GM23338 (cell line): ENCODE measurements at regions not wholly inside any gene's neighbourhood (a gene's known extent, or its start where the extent isn't known, plus 50 kb on each side); places are given as distances from the start of the nearest gene placed in this dataset.

Experiments
- ATAC-seq: fragments of 200-7000 bp; cut with Tn5 transposase; 3 replicates; pipeline ENCODE4 v1.9.1; 2020
- DNase-seq: peaks from one replicate; pipeline ENCODE4 v3.0.0-alpha.2; 2015; ENCODE audit warnings: low spot score
- H2AFZ ChIP-seq: fragments of 200-600 bp; sonication (generic); 2 replicates; pipeline ENCODE4 v1.8.0; 2016; ENCODE audit warnings: antibody characterized with exemption, mild to moderate bottlenecking, moderate library complexity
- H3F3A ChIP-seq: fragments of 200-600 bp; sonication (generic); replicated peaks from 2 replicates; pipeline ENCODE4 v1.8.0; 2017; ENCODE audit warnings: antibody characterized with exemption, mixed run types, low read depth
- H3K27ac ChIP-seq: fragments of 200-600 bp; sonication (generic); 2 replicates; pipeline ENCODE4 v1.6.1; 2016; ENCODE audit warnings: low read depth
- H3K27me3 ChIP-seq: fragments of 200-600 bp; sonication (generic); 2 replicates; pipeline ENCODE4 v1.8.0; 2016; ENCODE audit warnings: mild to moderate bottlenecking, mixed run types, moderate library complexity; ENCODE audit not compliant: insufficient read depth
- H3K36me3 ChIP-seq: fragments of 200-600 bp; sonication (generic); 2 replicates; pipeline ENCODE4 v1.8.0; 2016; ENCODE audit warnings: mild to moderate bottlenecking; ENCODE audit not compliant: insufficient read depth
- H3K4me1 ChIP-seq: fragments of 200-600 bp; sonication (generic); 2 replicates; pipeline ENCODE4 v1.8.0; 2016; ENCODE audit warnings: mild to moderate bottlenecking, moderate library complexity; ENCODE audit not compliant: insufficient read depth
- H3K4me2 ChIP-seq: fragments of 200-600 bp; sonication (generic); 2 replicates; pipeline ENCODE4 v1.7.1; 2017; ENCODE audit warnings: mixed run types
- H3K4me3 ChIP-seq: fragments of 200-600 bp; sonication (generic); 2 replicates; pipeline ENCODE4 v1.6.1; 2016; ENCODE audit warnings: mixed run types
- H3K79me2 ChIP-seq: fragments of 200-600 bp; sonication (generic); replicated peaks from 2 replicates; pipeline ENCODE4 v1.8.0; 2017; ENCODE audit warnings: mild to moderate bottlenecking; ENCODE audit not compliant: insufficient read depth
- H3K9me2 ChIP-seq: fragments of 200-600 bp; sonication (generic); 2 replicates; pipeline ENCODE4 v1.8.0; 2017; ENCODE audit not compliant: insufficient read depth
- H4K20me1 ChIP-seq: fragments of 200-600 bp; sonication (generic); replicated peaks from 2 replicates; pipeline ENCODE4 v1.8.0; 2017; ENCODE audit warnings: mild to moderate bottlenecking; ENCODE audit not compliant: insufficient read depth
- H3K27ac Mint-ChIP-seq: 2 replicates; pipeline ENCODE4 v1.8.0; 2020; ENCODE audit warnings: inconsistent platforms, mild to moderate bottlenecking, moderate library complexity, mixed read lengths
- H3K27me3 Mint-ChIP-seq: 3 replicates; pipeline ENCODE4 v1.8.0; 2022; ENCODE audit warnings: low read depth, mild to moderate bottlenecking, moderate library complexity, mixed read lengths, inconsistent platforms; ENCODE audit not compliant: insufficient read depth, poor library complexity
- H3K36me3 Mint-ChIP-seq: 3 replicates; pipeline ENCODE4 v1.8.0; 2021; ENCODE audit warnings: low read depth, mild to moderate bottlenecking, inconsistent platforms, moderate library complexity, mixed read lengths
- H3K4me1 Mint-ChIP-seq: 3 replicates; pipeline ENCODE4 v1.8.0; 2020; ENCODE audit warnings: mild to moderate bottlenecking, inconsistent platforms, mixed read lengths
- H3K4me3 Mint-ChIP-seq: 3 replicates; pipeline ENCODE4 v1.8.0; 2021; ENCODE audit warnings: moderate library complexity, mild to moderate bottlenecking, inconsistent platforms, mixed read lengths
- H3K9me3 Mint-ChIP-seq: 3 replicates; pipeline ENCODE4 v1.8.0; 2020; ENCODE audit warnings: moderate library complexity, mild to moderate bottlenecking, inconsistent platforms, mixed read lengths
- CTCF ChIP-seq, 2 experiments: fragments of 200-600 bp in 1 of 2; sonication (generic) in 1 of 2; conservative IDR thresholded peaks; 2 replicates each; pipeline versions ENCODE4 v1.5.1 to v1.6.1; 2016 to 2017; ENCODE audit warnings: antibody characterized with exemption in 2 of 2, low read depth in 2 of 2, mild to moderate bottlenecking in 2 of 2, moderate library complexity in 1 of 2
- EZH2 ChIP-seq: fragments of 200-600 bp; sonication (generic); IDR thresholded peaks from one replicate; pipeline ENCODE4 v1.8.0; 2017; ENCODE audit warnings: antibody characterized with exemption, mild to moderate bottlenecking, low read depth; ENCODE audit not compliant: unreplicated experiment
- JUNB ChIP-seq: IDR thresholded peaks from one replicate; pipeline ENCODE4 v1.6.1; 2016; ENCODE audit warnings: antibody characterized with exemption; ENCODE audit not compliant: unreplicated experiment
- POLR2AphosphoS5 ChIP-seq: IDR thresholded peaks from 2 replicates; pipeline ENCODE4 v1.6.1; 2016; ENCODE audit warnings: antibody characterized with exemption, low read depth
- REST ChIP-seq: IDR thresholded peaks from one replicate; pipeline ENCODE4 v1.6.1; 2018; ENCODE audit warnings: antibody characterized with exemption; ENCODE audit not compliant: unreplicated experiment
- ZNF114 ChIP-seq: fragments of 250-450 bp; sonication (Bioruptor Pico); IDR thresholded peaks from 2 replicates; pipeline ENCODE4 v1.5.0; 2020; ENCODE audit warnings: mild to moderate bottlenecking, moderate library complexity
- ZNF331 ChIP-seq: fragments of 250-450 bp; sonication (Bioruptor Pico); IDR thresholded peaks from 2 replicates; pipeline ENCODE4 v1.5.0; 2020; ENCODE audit warnings: low read depth, mild to moderate bottlenecking, moderate library complexity
- ZNF462 ChIP-seq: fragments of 250-450 bp; sonication (Bioruptor Pico); IDR thresholded peaks from 2 replicates; pipeline ENCODE4 v1.5.0; 2020; ENCODE audit warnings: mild to moderate bottlenecking, moderate library complexity

- TF ChIP-seq ZNF462 (CRISPR knock-in tag), result no peak
- no peak for TF ChIP-seq EZH2
- no peak for TF ChIP-seq POLR2AphosphoS5
- TF ChIP-seq JUNB, result no peak
- TF ChIP-seq ZNF331 (CRISPR knock-in tag), result no peak
- TF ChIP-seq REST, result no peak
Observed at GRCh38 chr18:29241199-29241598, 1064.3 kb upstream of the CDH2 start (continued).

- ATAC-seq, result no peak
- TF ChIP-seq CTCF (conservative IDR thresholded peaks at IDR 0.05; ENCODE audit: low read depth in 2 of 2) (no peak), EZH2 (no peak), POLR2AphosphoS5 (no peak), REST (no peak), ZNF331 (CRISPR knock-in tag) (no peak), JUNB (no peak), ZNF114 (CRISPR knock-in tag) (no peak)
Observed at GRCh38 chr18:29234751-29235150, 1057.8 kb upstream of the CDH2 start.

More at GRCh38 chr18:29234751-29235150, 1057.8 kb upstream of the CDH2 start:
- Mint-ChIP-seq H3K36me3 (peaks cover 9% of the 10 kb centered on the region; the same call in 1 of the 3 replicates), H3K9me3 (peaks cover 7% of the 10 kb centered on the region; the same call in 2 of the 3 replicates), H3K4me3 (no peak overlapping the region), H3K27me3 (peaks cover 1% of the 10 kb centered on the region), H3K27ac (no peak overlapping the region), H3K4me1 (no peaks in the 10 kb centered on the region)
- H3K4me1 ChIP-seq, result no peaks in the 10 kb centered on the region
- peak overlapping the region; percentile 9; the same call in 1 of the 2 replicates for H2AFZ ChIP-seq
- H3K4me2 ChIP-seq, result no peak overlapping the region
- peaks cover 4% of the 10 kb centered on the region; the same call in 1 of the 2 replicates for H3K9me2 ChIP-seq
- no peak overlapping the region for H3K27ac ChIP-seq
- no peaks in the 10 kb centered on the region for H4K20me1 ChIP-seq
- no peaks in the 10 kb centered on the region for H3K79me2 ChIP-seq
- no peaks in the 10 kb centered on the region for H3F3A ChIP-seq
- H3K4me3 ChIP-seq, result no peak overlapping the region
- H3K27me3 ChIP-seq, result no peaks in the 10 kb centered on the region
- no peaks in the 10 kb centered on the region for H3K36me3 ChIP-seq
- DNase-seq, result no peak
